ELR (cell line): ENCODE measurements at regions not wholly inside any gene's neighbourhood (a gene's known extent, or its start where the extent isn't known, plus 50 kb on each side); places are given as distances from the start of the nearest gene placed in this dataset.

Source experiments
- DNase-seq: peaks from one replicate; pipeline ENCODE4 v3.0.0-alpha.2; 2015; ENCODE audit warnings: low read depth

- no peak for DNase-seq
These were observed 497.8 kb downstream of the FOXO1 start for GRCh38 chr13:40168425-40169166.

GRCh38 chr13:40169476-40169875, 497.0 kb downstream of the FOXO1 start:
- DNase-seq, result no peak

- no peak for DNase-seq
These were observed 496.4 kb downstream of the FOXO1 start for GRCh38 chr13:40170091-40170490.

DNA sequence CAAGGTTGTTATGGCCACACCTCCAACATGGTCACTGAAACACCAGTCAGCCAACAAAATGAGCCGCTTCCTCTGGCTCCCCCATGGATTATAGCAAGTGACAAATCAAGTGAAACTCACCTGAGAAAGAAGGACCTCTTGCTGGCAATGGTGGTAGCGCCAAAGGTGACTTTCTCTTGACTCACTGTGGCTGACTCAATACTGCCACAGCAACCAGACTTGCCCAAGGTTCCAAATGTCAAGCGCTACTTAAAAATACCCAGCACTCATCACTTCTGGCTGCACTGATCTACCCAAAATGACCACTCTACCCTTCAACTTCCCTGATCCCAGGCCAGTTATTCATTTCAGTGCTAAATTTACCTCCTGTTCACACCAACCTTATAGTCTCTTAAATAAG, 495.5 kb downstream of the FOXO1 start:
- DNase-seq, result no peak

GRCh38 chr13:40171566-40171965, 494.9 kb downstream of the FOXO1 start:
- no peak for DNase-seq

GRCh38 chr13:40172149-40172591, 494.3 kb downstream of the FOXO1 start:
- no peak for DNase-seq

GRCh38 chr13:40172878-40173277, 493.6 kb downstream of the FOXO1 start:
- DNase-seq, result no peak

- DNase-seq, result no peak
These were observed 490.8 kb downstream of the FOXO1 start for GRCh38 chr13:40175639-40176038.

DNA sequence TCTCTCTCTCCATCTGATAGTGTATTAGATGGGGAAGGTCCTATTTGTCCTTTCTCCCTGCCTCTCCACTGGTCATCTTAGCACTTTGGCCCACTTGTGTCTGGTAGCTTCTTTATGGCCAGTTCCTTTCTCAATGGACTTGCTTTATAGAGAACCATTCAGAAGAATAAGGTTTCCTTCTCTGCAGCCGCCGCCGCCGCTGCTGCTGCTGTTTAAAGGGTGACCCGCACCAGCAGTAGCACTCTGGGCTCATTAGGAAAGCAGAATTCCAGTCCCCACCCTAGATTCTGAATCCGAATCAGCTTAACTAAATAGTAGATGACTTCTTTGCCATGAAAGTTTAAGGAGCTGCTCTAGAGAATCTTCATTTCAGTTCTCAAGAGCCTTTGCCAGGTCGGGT, 490.2 kb downstream of the FOXO1 start:
- no peak for DNase-seq

GRCh38 chr13:40178130-40178529, 488.3 kb downstream of the FOXO1 start:
- no peak for DNase-seq

GRCh38 chr13:40179445-40180281, 486.8 kb downstream of the FOXO1 start:
- DNase-seq, result no peak

GRCh38 chr13:40180776-40181175, 485.7 kb downstream of the FOXO1 start:
- DNase-seq, result no peak

DNA sequence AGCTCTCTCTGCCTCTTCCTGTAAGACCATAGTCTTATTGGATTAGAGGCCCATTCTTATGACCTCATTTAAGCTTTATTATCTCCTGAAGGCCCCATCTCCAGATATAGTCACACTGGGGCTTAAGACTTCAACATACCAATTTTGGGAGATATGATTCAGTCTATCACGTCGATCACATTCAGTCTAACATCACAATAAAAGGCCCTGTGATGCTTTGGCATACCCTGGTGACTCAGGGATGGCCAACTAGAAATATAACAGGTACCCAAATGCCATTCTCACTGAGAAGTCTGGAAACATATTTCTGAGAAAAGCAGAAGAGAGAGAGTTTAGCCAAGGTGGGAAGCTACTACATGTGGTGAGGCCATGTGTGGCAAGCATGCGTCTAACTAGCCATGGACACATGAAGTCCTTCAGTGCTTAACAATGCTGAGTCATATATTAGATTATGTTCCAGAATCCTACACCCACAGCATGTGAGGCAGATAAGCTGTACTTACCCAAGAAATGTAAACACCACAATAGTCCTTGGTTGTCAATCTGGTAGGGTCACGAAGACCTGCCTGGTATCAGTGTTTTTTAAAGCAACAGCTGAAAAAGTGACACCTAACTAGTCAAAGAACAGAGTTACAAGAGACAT, 485.1 kb downstream of the FOXO1 start:
- DNase-seq, result no peak

GRCh38 chr13:40182591-40182990, 483.9 kb downstream of the FOXO1 start:
- DNase-seq, result no peak

- DNase-seq, result no peak
These were observed 481.0 kb downstream of the FOXO1 start for GRCh38 chr13:40185414-40185813.

DNA sequence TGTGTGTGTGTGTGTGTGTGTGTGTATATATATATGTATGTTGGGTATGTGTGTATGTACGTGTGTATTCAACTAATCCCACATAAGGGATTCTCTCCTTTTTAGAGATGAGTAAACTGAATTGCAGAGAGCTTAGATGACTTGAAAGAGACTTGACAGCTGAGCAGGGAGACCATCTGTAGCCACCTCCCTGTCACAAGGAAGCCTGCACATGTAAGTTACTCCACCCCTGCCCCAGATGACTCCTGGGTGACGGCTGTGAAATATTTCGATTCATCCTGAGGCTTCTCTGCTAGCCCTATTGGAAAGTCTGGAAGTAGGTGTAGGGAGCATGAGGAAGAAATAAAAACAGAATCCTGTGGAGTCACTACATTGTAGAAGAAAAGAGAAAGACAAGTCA, 480.4 kb downstream of the FOXO1 start:
- no peak for DNase-seq

GRCh38 chr13:40186626-40187323, 479.7 kb downstream of the FOXO1 start:
- no peak for DNase-seq

GRCh38 chr13:40187324-40187795, 479.1 kb downstream of the FOXO1 start:
- DNase-seq, result no peak

- no peak for DNase-seq
These were observed 478.4 kb downstream of the FOXO1 start for GRCh38 chr13:40187841-40188591.

GRCh38 chr13:40189426-40189825, 477.0 kb downstream of the FOXO1 start:
- DNase-seq, result no peak

DNA sequence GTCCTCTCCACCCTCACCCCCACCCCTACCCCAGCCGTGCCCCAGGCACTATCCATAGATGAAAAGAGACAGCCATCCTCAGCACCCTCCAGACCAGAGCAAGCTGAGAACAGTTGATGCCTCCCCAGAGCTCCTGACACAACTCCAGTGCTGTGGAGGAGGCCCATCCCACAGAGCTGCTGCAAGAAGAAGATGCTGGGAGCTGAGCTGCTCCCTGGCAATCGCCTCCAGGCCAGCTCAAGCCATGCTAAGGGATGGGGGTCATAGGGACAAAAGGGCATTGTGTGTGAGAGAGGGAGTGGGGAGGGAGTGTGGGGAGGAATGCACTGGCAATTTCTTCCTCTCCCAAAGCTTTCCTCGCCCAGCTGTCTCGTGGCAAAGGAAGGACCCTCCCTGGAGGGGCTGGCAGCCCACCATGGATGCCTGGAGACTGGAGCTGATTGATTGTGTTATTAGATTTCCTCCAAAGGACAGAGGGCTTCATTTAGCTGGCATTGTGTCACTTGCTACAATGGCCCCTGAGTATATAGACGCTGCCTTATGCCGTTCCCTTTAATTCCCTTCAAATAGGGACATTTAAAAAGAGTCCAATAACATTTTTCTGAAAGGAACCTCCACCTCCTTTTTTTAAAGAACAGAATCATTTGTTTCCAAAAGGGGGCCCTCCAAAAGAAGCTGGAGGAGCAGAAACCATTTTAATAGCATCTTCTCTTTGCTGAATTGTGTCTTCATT, 476.4 kb downstream of the FOXO1 start:
- DNase-seq, result no peak
